NCI-H2029 (cell line): ENCODE measurements at regions not wholly inside any gene's neighbourhood (a gene's known extent, or its start where the extent isn't known, plus 50 kb on each side); places are given as distances from the start of the nearest gene placed in this dataset.

Experiments
- DNase-seq: peaks from one replicate; lab custom pipeline; 2025; lab: John Stamatoyannopoulos, UW

DNA sequence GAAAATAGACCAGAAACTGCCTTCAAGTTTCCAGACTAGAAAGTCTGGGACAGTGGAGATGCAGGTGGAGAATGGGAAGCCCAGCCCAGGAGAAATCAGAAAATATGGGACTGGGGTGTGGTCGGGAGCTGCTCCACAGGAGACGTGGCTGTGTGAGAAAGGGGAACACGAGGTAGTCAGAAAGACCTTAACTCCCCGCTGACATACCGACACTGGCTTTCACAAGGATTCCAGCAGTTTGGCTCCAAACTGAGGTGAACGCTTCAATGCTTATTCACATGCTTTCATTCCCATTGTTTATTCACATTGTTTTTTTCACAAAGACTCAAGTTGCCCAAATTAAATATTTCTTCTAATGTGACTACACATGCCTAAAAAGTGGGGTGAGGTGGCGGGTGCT, 111.5 kb upstream of the SLCO3A1 start:
- no peak for DNase-seq

DNA sequence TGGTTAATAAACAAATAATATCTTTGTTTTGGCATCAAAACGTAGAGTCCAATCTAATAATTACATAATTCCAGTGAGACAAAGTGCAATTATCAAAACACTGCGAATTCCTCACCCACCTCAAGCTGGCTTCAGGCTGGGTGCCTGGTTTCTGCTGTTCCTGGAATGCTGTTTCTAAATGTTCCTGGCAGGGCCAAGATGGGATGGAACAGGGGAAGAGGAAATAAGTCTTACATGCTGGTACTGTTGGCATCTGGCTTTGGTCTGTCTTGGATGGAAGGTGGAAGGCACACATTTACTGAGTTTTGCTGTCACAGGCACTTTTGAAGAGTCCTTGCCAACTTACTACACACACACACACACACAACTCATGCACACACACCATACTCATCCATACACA, 101.9 kb upstream of the SLCO3A1 start:
- DNase-seq, result no peak

DNA sequence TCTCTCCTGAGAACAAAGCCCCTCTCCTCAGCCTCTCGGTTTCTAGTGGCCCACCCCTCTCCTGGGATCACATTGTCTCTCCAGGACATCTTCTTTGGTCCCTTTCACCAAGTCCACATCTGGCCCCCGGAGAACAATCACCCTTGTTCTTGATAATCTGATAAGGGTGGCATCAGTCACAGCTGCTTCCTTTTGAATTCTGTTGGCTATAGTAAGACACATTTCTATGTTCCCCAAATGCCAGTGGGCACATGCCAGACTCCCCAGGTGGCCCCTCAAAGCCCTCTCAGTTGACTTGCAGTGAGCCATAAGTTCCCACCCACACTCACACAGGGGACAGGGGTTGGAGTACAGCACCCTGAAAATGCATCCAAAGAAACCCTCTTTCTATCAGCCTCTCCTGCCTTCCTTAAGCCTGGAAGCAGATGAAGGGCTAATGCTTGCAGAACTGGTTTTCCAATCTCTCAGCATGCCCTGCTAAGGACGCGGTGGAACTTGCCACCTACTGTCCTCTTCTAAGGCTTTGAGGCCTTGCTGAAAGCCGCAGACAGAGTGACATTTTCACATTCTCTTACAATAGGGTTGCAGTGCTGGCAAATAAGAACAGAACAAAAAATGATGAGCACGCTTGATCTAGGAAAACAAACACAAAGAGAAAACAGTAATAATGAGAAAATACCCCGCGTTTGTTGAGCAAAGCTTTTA, 101.3 kb upstream of the SLCO3A1 start:
- DNase-seq, result no peak

DNA sequence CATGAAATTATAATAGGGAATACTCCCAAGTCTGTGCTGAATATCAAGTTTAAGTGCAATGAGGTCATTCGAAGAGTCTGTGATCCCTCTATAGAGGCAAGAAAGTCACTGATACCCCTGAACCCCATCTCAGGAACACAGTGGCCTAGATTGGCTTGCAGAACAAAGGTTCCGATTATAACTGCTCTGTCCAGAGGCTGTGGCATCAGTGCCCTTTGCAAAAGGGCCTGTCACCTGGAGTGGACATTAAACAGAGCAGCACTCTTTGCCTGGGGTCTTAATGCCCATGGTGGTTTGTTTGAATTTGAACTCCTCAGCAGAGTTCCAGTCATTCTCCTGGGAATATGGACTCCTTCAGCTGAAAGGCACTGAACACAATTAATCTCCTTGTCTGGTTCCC, 93.9 kb upstream of the SLCO3A1 start:
- DNase-seq, result no peak

- DNase-seq, result no peak
Measured at GRCh38 chr15:91765660-91766059, 87.8 kb upstream of the SLCO3A1 start.

DNA sequence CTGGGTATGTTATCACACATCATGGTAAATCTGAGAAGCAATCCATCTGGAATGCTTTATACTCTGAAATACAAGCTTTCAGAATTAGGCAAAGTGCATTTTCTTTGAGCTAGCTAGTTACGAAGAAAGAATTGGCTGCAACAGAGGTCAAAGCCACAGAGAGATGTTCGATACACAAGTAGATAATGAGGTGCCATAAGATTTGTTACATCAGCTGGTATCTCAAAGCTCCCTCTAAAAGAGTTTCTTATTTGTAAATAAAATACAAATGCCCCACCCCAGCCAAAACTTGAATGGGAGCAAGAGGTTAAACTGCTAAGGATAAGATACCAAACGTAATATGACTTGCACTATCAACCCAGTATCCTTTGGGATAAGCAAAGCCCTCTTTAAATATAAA, 84.0 kb upstream of the SLCO3A1 start:
- no peak for DNase-seq

- DNase-seq, result no peak
Measured at GRCh38 chr15:91769894-91770293, 83.6 kb upstream of the SLCO3A1 start.

- no peak for DNase-seq
Measured at GRCh38 chr15:91776104-91776503, 77.4 kb upstream of the SLCO3A1 start.

DNA sequence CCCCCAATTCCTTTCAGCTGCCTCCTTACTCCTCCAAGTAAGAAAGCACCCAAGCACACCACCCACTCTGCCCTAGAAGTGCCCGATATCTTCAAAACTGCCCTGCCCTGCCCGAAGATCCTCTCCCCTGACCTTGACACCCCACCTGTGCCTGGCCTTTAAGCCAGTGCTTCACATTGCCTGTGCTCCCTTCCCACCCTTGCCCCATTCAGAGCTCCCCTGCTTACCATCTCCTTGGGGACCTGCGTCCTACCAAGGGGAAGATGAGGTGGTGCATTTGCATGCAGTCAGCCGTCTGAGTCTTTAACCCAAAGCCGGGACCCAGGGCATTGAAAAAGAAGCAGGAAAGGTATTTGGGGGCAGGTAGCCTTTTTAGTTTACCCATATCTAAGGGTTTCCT, 73.5 kb upstream of the SLCO3A1 start:
- no peak for DNase-seq

GRCh38 chr15:91780387-91780786, 73.1 kb upstream of the SLCO3A1 start:
- no peak for DNase-seq

DNA sequence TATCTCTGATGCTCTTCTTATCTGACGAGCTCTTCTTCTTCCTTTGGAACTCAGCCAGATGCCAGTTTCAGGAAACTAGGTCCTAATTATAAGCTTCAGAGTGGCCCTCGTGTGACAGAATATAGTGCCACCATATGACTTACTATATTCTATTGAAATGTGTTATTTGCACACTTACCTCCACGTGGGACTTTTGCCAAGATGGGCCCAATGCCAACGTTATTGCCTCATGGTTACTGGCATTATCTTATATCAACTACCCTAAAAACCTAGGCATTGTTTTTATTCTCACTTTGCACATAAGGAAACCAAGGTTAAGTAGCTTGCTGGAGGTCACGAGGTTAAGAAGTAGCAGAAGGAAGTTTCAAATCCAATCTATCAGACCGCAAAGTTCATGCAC, 71.3 kb upstream of the SLCO3A1 start:
- DNase-seq, result peak; percentile 51

- no peak for DNase-seq
Measured at GRCh38 chr15:91783008-91783407, 70.5 kb upstream of the SLCO3A1 start.

- no peak for DNase-seq
Measured at GRCh38 chr15:91783451-91783850, 70.1 kb upstream of the SLCO3A1 start.

DNA sequence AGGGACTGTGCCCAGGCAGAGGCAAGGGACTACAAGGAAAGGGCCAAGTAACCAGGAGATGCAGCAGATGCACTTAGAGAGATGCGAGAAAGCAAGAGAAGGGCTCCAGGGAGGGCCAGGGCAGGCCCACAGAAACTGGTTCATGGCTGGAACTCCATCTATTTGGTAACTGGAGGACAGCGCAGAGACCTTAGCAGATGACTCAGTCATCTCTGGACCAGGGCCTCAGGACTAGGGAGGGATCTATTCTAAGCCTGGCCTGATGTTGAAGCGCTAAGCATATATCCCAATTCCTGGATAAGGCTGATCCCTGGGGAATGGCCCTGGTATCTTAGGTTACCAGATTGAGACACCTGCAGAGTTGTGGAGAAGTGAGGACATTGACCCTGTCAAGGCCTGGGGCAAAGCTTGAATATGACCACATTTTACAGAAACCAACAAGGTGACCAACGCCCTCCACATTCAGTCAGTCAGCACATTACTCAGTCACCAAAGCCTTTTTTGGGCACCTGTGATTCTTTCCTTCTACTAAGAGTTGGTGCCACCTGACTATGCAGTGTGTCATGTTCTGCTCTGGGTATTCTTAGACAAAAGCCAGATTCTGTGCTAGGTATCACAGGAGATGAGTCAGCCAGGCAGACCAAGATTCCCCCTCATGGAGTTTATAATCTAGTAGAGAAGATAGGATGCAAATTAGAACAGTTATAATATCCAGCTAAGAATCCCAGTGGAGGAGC, 68.4 kb upstream of the SLCO3A1 start:
- DNase-seq, result no peak

DNA sequence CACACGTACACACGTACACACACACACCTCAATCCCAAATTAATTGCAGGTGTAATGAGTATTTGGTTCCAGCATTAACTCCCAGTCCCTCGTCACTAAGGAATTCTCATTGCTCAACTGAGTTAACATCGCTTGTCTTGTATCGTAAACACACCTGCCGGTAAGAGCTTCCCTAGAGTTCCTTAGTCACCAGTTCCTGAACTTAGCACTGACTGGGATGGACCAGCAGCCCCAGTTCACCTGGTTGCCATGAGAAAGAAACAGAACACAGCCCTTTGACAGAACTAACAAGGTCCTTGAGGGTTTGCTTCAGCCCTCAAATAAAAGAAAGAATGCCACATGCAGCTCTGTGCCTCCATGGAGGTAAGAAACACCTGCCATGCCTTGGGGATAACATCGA, 66.3 kb upstream of the SLCO3A1 start:
- DNase-seq, result peak; percentile 37

DNA sequence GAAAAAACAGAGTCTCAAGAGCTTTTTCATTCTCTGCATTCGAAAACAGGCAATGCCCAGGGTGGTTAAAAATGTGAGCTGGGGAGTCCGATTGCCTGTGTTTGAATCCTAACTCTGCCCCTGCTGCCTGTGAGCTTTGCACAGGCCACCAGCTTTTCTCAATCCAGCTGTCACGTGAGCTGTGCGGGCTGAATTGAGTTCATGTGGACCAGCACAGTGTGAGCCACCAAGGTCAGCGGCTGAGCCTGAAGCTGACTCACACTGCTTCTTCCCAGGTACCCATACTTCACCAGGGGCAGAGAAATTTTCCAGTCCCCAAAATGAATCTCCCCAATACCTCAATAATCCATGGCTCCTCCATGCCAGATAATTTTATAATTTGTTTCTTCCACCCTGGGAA, 64.4 kb upstream of the SLCO3A1 start:
- no peak for DNase-seq

DNA sequence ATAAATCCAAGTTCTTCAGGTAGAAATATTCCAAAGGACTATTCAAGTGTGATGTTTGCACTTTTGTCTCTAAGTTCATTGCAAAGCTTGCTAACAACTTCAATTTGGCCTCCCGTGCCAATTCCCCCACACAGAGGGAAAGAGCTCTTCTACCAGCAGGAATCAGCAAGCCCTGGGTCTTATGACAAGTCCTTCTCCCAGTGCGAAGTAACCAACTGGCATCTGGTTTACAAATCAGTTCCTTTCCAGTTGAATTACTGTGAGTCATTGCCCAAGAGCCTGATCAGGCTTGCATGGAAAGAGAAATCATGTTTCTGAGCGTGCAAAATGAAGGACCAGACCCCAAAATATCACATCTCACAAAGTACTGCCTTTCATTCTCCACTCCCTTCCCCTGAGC, 62.7 kb upstream of the SLCO3A1 start:
- no peak for DNase-seq

DNA sequence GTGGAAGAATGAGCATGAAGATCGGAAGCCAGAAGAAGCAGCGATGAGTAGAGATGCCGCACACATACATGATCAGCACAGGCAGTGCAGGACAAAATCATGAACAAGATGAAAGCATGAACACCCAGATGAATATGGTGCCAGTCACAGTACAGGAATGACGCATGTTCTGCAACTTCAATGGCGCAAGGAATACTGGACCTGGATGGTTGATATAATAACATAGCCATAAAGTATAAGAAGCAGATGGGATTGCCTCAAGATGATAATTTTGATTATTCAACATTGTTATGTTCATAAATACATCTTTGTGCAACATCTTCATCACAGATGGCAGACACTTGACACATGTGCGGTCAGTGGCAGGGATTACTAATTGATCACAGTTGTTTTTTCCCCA, 59.7 kb upstream of the SLCO3A1 start:
- DNase-seq, result no peak

DNA sequence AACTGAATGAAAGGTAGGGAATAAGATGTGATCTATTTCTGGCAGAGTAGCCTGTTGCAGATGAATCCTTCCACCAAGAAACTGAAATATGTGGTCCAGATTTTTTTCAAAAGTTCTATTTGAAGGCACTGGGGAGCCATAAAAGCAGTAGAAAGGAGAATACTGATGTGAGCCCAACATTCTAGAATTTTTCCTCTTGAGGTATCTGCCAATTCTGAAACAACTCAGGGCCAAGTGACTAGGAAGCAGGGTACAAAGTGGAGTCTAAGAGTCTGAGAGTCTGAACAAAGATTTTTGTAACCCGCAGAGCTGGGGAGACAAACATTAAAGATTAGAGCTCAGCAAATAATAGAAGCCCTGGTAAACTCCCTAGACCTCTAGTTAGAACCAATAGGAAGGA, 58.3 kb upstream of the SLCO3A1 start:
- no peak for DNase-seq

- DNase-seq, result no peak
Measured at GRCh38 chr15:91801836-91802534, 51.5 kb upstream of the SLCO3A1 start.

DNA sequence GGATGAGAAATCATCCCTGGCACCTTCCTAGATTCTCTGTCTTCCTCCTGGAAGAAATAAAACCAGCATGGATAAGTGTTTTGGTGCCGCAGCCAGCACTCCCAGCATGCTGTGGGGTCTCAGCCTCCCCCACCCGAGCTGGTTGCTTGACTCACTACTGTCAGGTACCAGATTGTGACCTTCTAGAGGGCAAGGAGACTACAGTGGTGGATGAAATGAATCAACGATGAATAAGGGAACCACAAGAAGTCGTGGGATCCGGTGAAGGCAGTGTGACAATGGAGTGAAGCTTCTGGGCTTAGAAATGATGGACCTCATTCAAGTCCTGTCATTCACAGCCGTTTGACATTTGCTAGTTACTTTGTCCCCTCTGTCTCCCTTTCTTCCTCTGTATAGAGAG, 50.2 kb upstream of the SLCO3A1 start:
- no peak for DNase-seq
